ENCODE measurements at regions not wholly inside any gene's neighbourhood (a gene's known extent, or its start where the extent isn't known, plus 50 kb on each side); places are given as distances from the start of the nearest gene placed in this dataset.

- ATAC-seq = no peak
- intact Hi-C loops (cut with DNase I) = no loop called here
- no peak for DNase-seq
- Histone ChIP-seq H3K4me3 (no peak overlapping the region), H3K4me1 (no peaks in the 10 kb centered on the region), H3K27me3 (no peaks in the 10 kb centered on the region), H3K27ac (no peak overlapping the region), H3K9me3 (no peaks in the 10 kb centered on the region), H3K36me3 (no peaks in the 10 kb centered on the region)
- WGBS, 2 donors = 92 to 93% methylated on average over 1 of the region's 1 CpG
- no peak for TF ChIP-seq CTCF (IDR thresholded peaks at IDR 0.05)
- FAIRE-seq = no peak
Observed at GRCh38 chr5:62708481-62709325, 130.1 kb downstream of the LRRC70 start.

GRCh38 chr5:62707563-62707962 lies 128.9 kb downstream of the LRRC70 start:
- TF ChIP-seq CTCF (IDR thresholded peaks at IDR 0.05) = no peak
- Histone ChIP-seq H3K4me1 (no peaks in the 10 kb centered on the region), H3K36me3 (no peaks in the 10 kb centered on the region), H3K9me3 (no peaks in the 10 kb centered on the region), H3K27ac (no peak overlapping the region), H3K4me3 (no peak overlapping the region), H3K27me3 (no peaks in the 10 kb centered on the region)
- intact Hi-C loops (cut with DNase I) = no loop called here
- DNase-seq (no peak), ATAC-seq (no peak), FAIRE-seq (no peak)
- 44 to 58% methylated on average over 1 of the region's 1 CpG for WGBS, 2 donors

GRCh38 chr5:62707131-62707530 lies 128.5 kb downstream of the LRRC70 start:
- intact Hi-C loops (cut with DNase I) = no loop called here
- no peak for TF ChIP-seq CTCF (IDR thresholded peaks at IDR 0.05)
- Histone ChIP-seq H3K36me3 (no peaks in the 10 kb centered on the region), H3K4me1 (no peaks in the 10 kb centered on the region), H3K27ac (no peak overlapping the region), H3K27me3 (no peaks in the 10 kb centered on the region), H3K4me3 (no peak overlapping the region), H3K9me3 (no peaks in the 10 kb centered on the region)
- FAIRE-seq (no peak), ATAC-seq (no peak), DNase-seq (no peak)
- 49 to 67% methylated on average over 2 of the region's 2 CpGs for WGBS, 2 donors

- no peaks in the 10 kb centered on the region for H3K4me1 ChIP-seq
- WGBS, 2 donors = 93% methylated on average over 2 of the region's 2 CpGs
- no peaks in the 10 kb centered on the region for H3K9me3 ChIP-seq
- intact Hi-C loops (cut with DNase I) = no loop called here
- no peak for TF ChIP-seq CTCF (IDR thresholded peaks at IDR 0.05)
- no peak for FAIRE-seq
- no peaks in the 10 kb centered on the region for H3K36me3 ChIP-seq
- no peak for DNase-seq
- no peak overlapping the region for H3K27ac ChIP-seq
- H3K4me3 ChIP-seq = no peak overlapping the region
- ATAC-seq = no peak
- H3K27me3 ChIP-seq = no peaks in the 10 kb centered on the region
Observed at GRCh38 chr5:62705022-62705421, 126.4 kb downstream of the LRRC70 start.

- no peak for TF ChIP-seq CTCF (IDR thresholded peaks at IDR 0.05)
- no peak for FAIRE-seq
Observed at GRCh38 chr5:62702126-62702525, 123.5 kb downstream of the LRRC70 start.

More at GRCh38 chr5:62702126-62702525, 123.5 kb downstream of the LRRC70 start:
- no peaks in the 10 kb centered on the region for H3K9me3 ChIP-seq
- 58 to 63% methylated on average over 4 of the region's 4 CpGs for WGBS, 2 donors
- no peaks in the 10 kb centered on the region for H3K27me3 ChIP-seq
- intact Hi-C loops (cut with DNase I) = no loop called here
- H3K4me1 ChIP-seq = no peaks in the 10 kb centered on the region
- no peak overlapping the region for H3K4me3 ChIP-seq
- H3K36me3 ChIP-seq = no peaks in the 10 kb centered on the region
- DNase-seq (no peak), ATAC-seq (no peak)
- H3K27ac ChIP-seq = no peak overlapping the region

Measured in pancreas (tissue), 10 donors.